Activated naive CD4-positive, alpha-beta T cell (primary cell): ENCODE measurements at regions not wholly inside any gene's neighbourhood (a gene's known extent, or its start where the extent isn't known, plus 50 kb on each side); places are given as distances from the start of the nearest gene placed in this dataset.

ENCODE experiments used
- DNase-seq, 4 experiments: peaks; one replicate each; lab custom pipeline; 2025; lab: John Stamatoyannopoulos, UW

GRCh38 chr2:126793885-126794613 lies 104.6 kb upstream of the TEX51 start:
- no peak for DNase-seq

- no peak for DNase-seq
Observed at GRCh38 chr2:126795656-126796055, 103.0 kb upstream of the TEX51 start.

GRCh38 chr2:126796931-126797621 lies 101.6 kb upstream of the TEX51 start:
- no peak for DNase-seq

GRCh38 chr2:126797622-126798275 lies 100.9 kb upstream of the TEX51 start:
- DNase-seq: no peak

- no peak for DNase-seq
Observed at GRCh38 chr2:126798276-126799140, 100.2 kb upstream of the TEX51 start.

GRCh38 chr2:126799301-126799700 lies 99.4 kb upstream of the TEX51 start:
- no peak for DNase-seq

GRCh38 chr2:126801473-126801872 lies 97.2 kb upstream of the TEX51 start:
- no peak for DNase-seq

- no peak for DNase-seq
Observed at GRCh38 chr2:126802316-126802715, 96.4 kb upstream of the TEX51 start.

GRCh38 chr2:126802774-126803433 lies 95.8 kb upstream of the TEX51 start:
- no peak for DNase-seq

GRCh38 chr2:126803434-126803775 lies 95.3 kb upstream of the TEX51 start:
- DNase-seq: no peak

- no peak for DNase-seq
Observed at GRCh38 chr2:126804347-126804746, 94.3 kb upstream of the TEX51 start.

GRCh38 chr2:126808929-126809328 lies 89.8 kb upstream of the TEX51 start:
- no peak for DNase-seq

GRCh38 chr2:126809340-126809739 lies 89.3 kb upstream of the TEX51 start:
- no peak for DNase-seq

- DNase-seq: no peak
Observed at GRCh38 chr2:126810001-126810400, 88.7 kb upstream of the TEX51 start.

GRCh38 chr2:126811101-126811500 lies 87.6 kb upstream of the TEX51 start:
- no peak for DNase-seq

GRCh38 chr2:126817172-126817571 lies 81.5 kb upstream of the TEX51 start:
- DNase-seq: no peak

GRCh38 chr2:126822115-126822514 lies 76.6 kb upstream of the TEX51 start:
- DNase-seq: no peak

GRCh38 chr2:126822921-126823320 lies 75.8 kb upstream of the TEX51 start:
- no peak for DNase-seq

- DNase-seq: no peak
Observed at GRCh38 chr2:126823951-126824350, 74.7 kb upstream of the TEX51 start.

GRCh38 chr2:126824663-126825062 lies 74.0 kb upstream of the TEX51 start:
- no peak for DNase-seq

GRCh38 chr2:126825316-126825715 lies 73.4 kb upstream of the TEX51 start:
- no peak for DNase-seq

GRCh38 chr2:126826491-126826890 lies 72.2 kb upstream of the TEX51 start:
- no peak for DNase-seq
